Keratinocyte (primary cell): ENCODE measurements at regions not wholly inside any gene's neighbourhood (a gene's known extent, or its start where the extent isn't known, plus 50 kb on each side); places are given as distances from the start of the nearest gene placed in this dataset.

Source experiments
- DNase-seq: peaks from one replicate; pipeline ENCODE4 v3.0.0-alpha.2; 2011; ENCODE audit warnings: low read depth, missing footprints, low spot score
- FAIRE-seq: peaks from 2 replicates; lab custom pipeline; 2011; peaks lifted over from hg19 to GRCh38; lab: Jason Lieb, UNC
- H2AFZ ChIP-seq: 2 replicates; pipeline ENCODE4 v1.6.0; 2012; ENCODE audit warnings: low read length, control low read depth, inconsistent platforms; ENCODE audit not compliant: control insufficient read depth
- H3K27ac ChIP-seq: 2 replicates; pipeline ENCODE4 v1.5.1; 2011; ENCODE audit warnings: low read length; ENCODE audit not compliant: control insufficient read depth, insufficient read depth
- H3K27me3 ChIP-seq: 3 replicates; pipeline ENCODE4 v1.6.0; 2011; ENCODE audit warnings: low read length; ENCODE audit not compliant: control insufficient read depth, insufficient read depth; ENCODE audit errors: extremely low read depth
- H3K36me3 ChIP-seq, 2 experiments: 2 replicates in 1 of 2; 3 replicates in 1 of 2; pipeline ENCODE4 v1.5.1; 2011; ENCODE audit warnings: low read length in 2 of 2, mild to moderate bottlenecking in 1 of 2; ENCODE audit not compliant: control insufficient read depth in 2 of 2, insufficient read depth in 2 of 2; ENCODE audit errors: extremely low read depth in 1 of 2
- H3K4me1 ChIP-seq: 3 replicates; pipeline ENCODE4 v1.5.1; 2011; ENCODE audit warnings: low read length; ENCODE audit not compliant: control insufficient read depth, insufficient read depth; ENCODE audit errors: extremely low read depth
- H3K4me2 ChIP-seq: 3 replicates; pipeline ENCODE4 v1.6.0; 2011; ENCODE audit warnings: low read depth, low read length; ENCODE audit not compliant: control insufficient read depth, insufficient read depth; ENCODE audit errors: extremely low read depth
- H3K4me3 ChIP-seq, 3 experiments: fragments of 200-600 bp in 1 of 3; sonication (generic) in 1 of 3; 2 replicates in 2 of 3; 3 replicates in 1 of 3; pipeline ENCODE4 v1.5.1; 2011 to 2016; ENCODE audit warnings: low read length in 3 of 3, mild to moderate bottlenecking in 3 of 3, control low read depth in 2 of 3, inconsistent platforms in 1 of 3, low read depth in 1 of 3, mixed read lengths in 1 of 3, mixed run types in 1 of 3, moderate library complexity in 1 of 3; ENCODE audit not compliant: control insufficient read depth in 2 of 3, insufficient read depth in 2 of 3; ENCODE audit errors: extremely low read depth in 1 of 3
- H3K79me2 ChIP-seq: 2 replicates; pipeline ENCODE4 v1.6.0; 2012; ENCODE audit warnings: low read length; ENCODE audit not compliant: control insufficient read depth, insufficient read depth
- H3K9ac ChIP-seq: 3 replicates; pipeline ENCODE4 v1.6.0; 2011; ENCODE audit warnings: low read length; ENCODE audit not compliant: control insufficient read depth, insufficient read depth; ENCODE audit errors: extremely low read depth
- H3K9me1 ChIP-seq: 3 replicates; pipeline ENCODE4 v1.6.0; 2011; ENCODE audit warnings: low read length; ENCODE audit not compliant: control insufficient read depth, insufficient read depth; ENCODE audit errors: extremely low read depth
- H3K9me3 ChIP-seq: 2 replicates; pipeline ENCODE4 v1.5.1; 2012; ENCODE audit warnings: low read depth, low read length; ENCODE audit not compliant: control insufficient read depth
- H4K20me1 ChIP-seq: 3 replicates; pipeline ENCODE4 v1.6.0; 2011; ENCODE audit warnings: low read length; ENCODE audit not compliant: control insufficient read depth, insufficient read depth; ENCODE audit errors: extremely low read depth
- EZH2 ChIP-seq: IDR thresholded peaks from one replicate; pipeline ENCODE4 v1.6.1; 2012; ENCODE audit warnings: inconsistent platforms, mild to moderate bottlenecking, low read length, moderate library complexity
- dilution Hi-C: fragments of 300-500 bp; cut with MboI; formaldehyde crosslinking; loops from one replicate; pipeline ENCODE4 v1.7.0; 2020; ENCODE audit warnings: low sequenced_read_pairs; ENCODE audit not compliant: extremely low pct_ligation_motif_present
- TF ChIP-seq, protein P1 (sequence below), 3 experiments: IDR thresholded peaks in 1 of 3; conservative IDR thresholded peaks in 1 of 3; optimal IDR thresholded peaks in 1 of 3; 2 replicates in 2 of 3; 3 replicates in 1 of 3; pipeline versions ENCODE3 to v1.5.1; 2011; ENCODE audit warnings: low read length in 3 of 3, mild to moderate bottlenecking in 3 of 3, moderate library complexity in 2 of 3, control low read depth in 1 of 3, inconsistent platforms in 1 of 3; ENCODE audit not compliant: insufficient read depth in 2 of 3; ENCODE audit errors: extremely low read depth in 1 of 3

DNA sequence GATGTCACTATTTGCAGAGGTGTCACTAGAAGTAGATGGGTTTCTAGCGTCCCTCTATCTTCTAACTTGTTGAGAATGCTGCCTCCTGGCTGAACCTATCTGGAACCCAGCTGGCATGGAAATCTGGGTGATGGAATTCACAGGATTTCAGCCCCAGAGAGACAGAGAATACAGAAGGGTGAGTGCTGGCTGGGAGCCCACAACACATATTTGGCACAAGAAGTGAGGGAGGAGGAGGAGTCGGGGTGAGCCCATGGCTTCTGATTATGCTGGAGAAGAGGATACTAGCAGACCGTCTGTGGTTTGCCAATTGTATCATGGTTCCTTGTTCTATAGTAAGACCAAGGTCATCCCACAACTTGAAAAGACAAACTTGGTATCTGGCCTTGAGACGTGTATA, 557.8 kb upstream of the SALL1 start:
- FAIRE-seq (no peak), DNase-seq (no peak)
- Histone ChIP-seq H3K9ac (no peak overlapping the region), H3K4me1 (no peaks in the 10 kb centered on the region), H3K79me2 (no peaks in the 10 kb centered on the region), H3K9me3 (no peaks in the 10 kb centered on the region), H3K27me3 (no peaks in the 10 kb centered on the region), H4K20me1 (no peaks in the 10 kb centered on the region), H3K4me2 (no peak overlapping the region), H3K9me1 (no peaks in the 10 kb centered on the region), H2AFZ (no peak overlapping the region), H3K36me3 (no peaks in the 10 kb centered on the region), H3K4me3 (no peak overlapping the region), H3K27ac (no peak overlapping the region)
- dilution Hi-C loops: no loop called here
- TF ChIP-seq, protein P1, sequence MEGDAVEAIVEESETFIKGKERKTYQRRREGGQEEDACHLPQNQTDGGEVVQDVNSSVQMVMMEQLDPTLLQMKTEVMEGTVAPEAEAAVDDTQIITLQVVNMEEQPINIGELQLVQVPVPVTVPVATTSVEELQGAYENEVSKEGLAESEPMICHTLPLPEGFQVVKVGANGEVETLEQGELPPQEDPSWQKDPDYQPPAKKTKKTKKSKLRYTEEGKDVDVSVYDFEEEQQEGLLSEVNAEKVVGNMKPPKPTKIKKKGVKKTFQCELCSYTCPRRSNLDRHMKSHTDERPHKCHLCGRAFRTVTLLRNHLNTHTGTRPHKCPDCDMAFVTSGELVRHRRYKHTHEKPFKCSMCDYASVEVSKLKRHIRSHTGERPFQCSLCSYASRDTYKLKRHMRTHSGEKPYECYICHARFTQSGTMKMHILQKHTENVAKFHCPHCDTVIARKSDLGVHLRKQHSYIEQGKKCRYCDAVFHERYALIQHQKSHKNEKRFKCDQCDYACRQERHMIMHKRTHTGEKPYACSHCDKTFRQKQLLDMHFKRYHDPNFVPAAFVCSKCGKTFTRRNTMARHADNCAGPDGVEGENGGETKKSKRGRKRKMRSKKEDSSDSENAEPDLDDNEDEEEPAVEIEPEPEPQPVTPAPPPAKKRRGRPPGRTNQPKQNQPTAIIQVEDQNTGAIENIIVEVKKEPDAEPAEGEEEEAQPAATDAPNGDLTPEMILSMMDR (optimal IDR thresholded peaks at IDR 0.05 in 1 of 3, IDR thresholded peaks at IDR 0.05 in 1 of 3, conservative IDR thresholded peaks at IDR 0.05 in 1 of 3; ENCODE audit: extremely low read depth in 1 of 3, insufficient read depth in 2 of 3, low read length in 3 of 3): no peak
- no peak for TF ChIP-seq EZH2

DNA sequence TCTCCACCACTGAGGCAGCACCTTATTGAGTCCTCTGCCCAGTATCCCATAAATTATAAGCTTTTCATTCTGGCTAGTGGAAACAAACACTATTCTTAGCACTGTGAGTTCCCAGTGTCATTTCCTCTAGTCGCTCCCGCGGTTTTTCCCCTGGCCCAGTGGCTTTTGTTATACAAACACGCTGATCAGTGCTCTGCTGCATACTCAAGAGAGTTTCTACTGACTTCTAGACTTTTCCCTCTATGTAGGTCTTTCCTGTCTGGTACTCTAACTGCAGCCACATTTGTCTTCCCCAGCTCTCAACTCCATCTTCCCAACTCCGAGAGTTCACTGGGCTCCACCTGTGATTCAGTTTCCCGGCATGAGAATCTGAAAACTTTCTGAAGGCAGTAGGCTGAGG, 556.6 kb upstream of the SALL1 start:
- dilution Hi-C loops: no loop called here
- no peak for TF ChIP-seq EZH2
- TF ChIP-seq, protein P1 (optimal IDR thresholded peaks at IDR 0.05 in 1 of 3, IDR thresholded peaks at IDR 0.05 in 1 of 3, conservative IDR thresholded peaks at IDR 0.05 in 1 of 3; ENCODE audit: extremely low read depth in 1 of 3, insufficient read depth in 2 of 3, low read length in 3 of 3): no peak
- no peak for FAIRE-seq

More for the DNA sequence above, 556.6 kb upstream of the SALL1 start:
- Histone ChIP-seq H4K20me1 (no peaks in the 10 kb centered on the region), H2AFZ (no peak overlapping the region), H3K4me3 (no peak overlapping the region), H3K79me2 (no peaks in the 10 kb centered on the region), H3K9me3 (no peaks in the 10 kb centered on the region), H3K27ac (no peak overlapping the region), H3K4me1 (no peaks in the 10 kb centered on the region), H3K4me2 (no peak overlapping the region), H3K9ac (no peak overlapping the region), H3K36me3 (no peaks in the 10 kb centered on the region), H3K9me1 (no peaks in the 10 kb centered on the region), H3K27me3 (no peaks in the 10 kb centered on the region)
- no peak for DNase-seq
